GM19452 (cell line): ENCODE measurements at regions not wholly inside any gene's neighbourhood (a gene's known extent, or its start where the extent isn't known, plus 50 kb on each side); places are given as distances from the start of the nearest gene placed in this dataset.
"Not testable (repeated sequence)": the region's sequence is repeated elsewhere in the genome, so short reads cannot be mapped to it uniquely, and the experiment has no call there.

Experiments used
- ATAC-seq: cut with Tn5 transposase; IDR thresholded peaks from one replicate; pipeline ENCODE4 v1.9.1; 2021; ENCODE audit not compliant: unreplicated experiment

GRCh38 chr2:226299771-226300170, 499.8 kb downstream of the IRS1 start:
- ATAC-seq, result no peak

- no peak for ATAC-seq
Measured at GRCh38 chr2:226295681-226296080, 503.9 kb downstream of the IRS1 start.

GRCh38 chr2:226295123-226295522, 504.5 kb downstream of the IRS1 start:
- ATAC-seq, result no peak

- ATAC-seq, result not testable (repeated sequence)
Measured at GRCh38 chr2:226291281-226291680, 508.3 kb downstream of the IRS1 start.

GRCh38 chr2:226286916-226287315, 512.7 kb downstream of the IRS1 start:
- no peak for ATAC-seq

- ATAC-seq, result no peak
Measured at GRCh38 chr2:226283796-226284195, 515.8 kb downstream of the IRS1 start.

- no peak for ATAC-seq
Measured at GRCh38 chr2:226282151-226282550, 517.5 kb downstream of the IRS1 start.

- not testable (repeated sequence) for ATAC-seq
Measured at GRCh38 chr2:226280136-226280535, 519.5 kb downstream of the IRS1 start.

GRCh38 chr2:226275215-226275614, 524.4 kb downstream of the IRS1 start:
- no peak for ATAC-seq

GRCh38 chr2:226274143-226274542, 525.5 kb downstream of the IRS1 start:
- no peak for ATAC-seq

GRCh38 chr2:226273440-226273839, 526.2 kb downstream of the IRS1 start:
- no peak for ATAC-seq

- no peak for ATAC-seq
Measured at GRCh38 chr2:226272435-226272834, 527.2 kb downstream of the IRS1 start.

GRCh38 chr2:226270285-226271058, 529.1 kb downstream of the IRS1 start:
- no peak for ATAC-seq

- no peak for ATAC-seq
Measured at GRCh38 chr2:226267516-226268289, 531.9 kb downstream of the IRS1 start.

- no peak for ATAC-seq
Measured at GRCh38 chr2:226256709-226257376, 542.8 kb downstream of the IRS1 start.

GRCh38 chr2:226256237-226256636, 543.4 kb downstream of the IRS1 start:
- ATAC-seq, result no peak

- ATAC-seq, result no peak
Measured at GRCh38 chr2:226251661-226252060, 548.0 kb downstream of the IRS1 start.

GRCh38 chr2:226247289-226248275, 552.0 kb downstream of the IRS1 start:
- ATAC-seq, result no peak

- ATAC-seq, result no peak
Measured at GRCh38 chr2:226234187-226234586, 565.4 kb downstream of the IRS1 start.

GRCh38 chr2:226233388-226233787, 566.2 kb downstream of the IRS1 start:
- ATAC-seq, result no peak

- ATAC-seq, result no peak
Measured at GRCh38 chr2:226228080-226228479, 571.5 kb downstream of the IRS1 start.
